ENCODE measurements at regions not wholly inside any gene's neighbourhood (a gene's known extent, or its start where the extent isn't known, plus 50 kb on each side); places are given as distances from the start of the nearest gene placed in this dataset.

DNA sequence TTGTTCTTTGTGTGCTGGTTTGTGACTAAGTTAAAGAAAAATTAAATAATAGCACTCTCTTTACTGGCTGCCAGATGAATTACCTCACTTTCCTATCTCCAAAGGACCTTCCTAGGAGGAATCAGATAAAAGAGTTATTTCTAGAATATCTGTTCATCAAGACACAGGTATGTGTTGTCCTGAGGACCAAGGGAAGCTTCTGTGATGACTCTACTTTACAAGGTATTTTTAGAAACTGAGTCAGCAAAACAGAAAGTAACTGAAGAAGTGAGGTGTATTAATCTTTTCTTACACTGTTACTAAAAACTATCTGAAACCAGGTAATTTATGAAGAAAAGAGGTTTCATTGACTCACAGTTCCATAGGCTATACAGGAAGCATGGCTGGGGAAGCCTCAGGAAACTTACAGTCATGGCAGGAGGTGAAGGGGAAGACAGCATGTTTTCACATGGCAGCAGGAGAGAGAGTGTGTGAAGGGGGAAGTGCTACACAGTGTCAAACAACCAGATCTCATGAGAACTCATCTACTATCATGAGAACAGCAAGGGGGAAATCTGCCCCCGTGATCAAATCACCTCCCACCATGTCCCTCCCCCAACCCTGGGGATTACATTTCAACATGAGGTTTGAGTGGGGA is 189.2 kb upstream of the DMAC1 start:
- H3K27me3 ChIP-seq = no peaks in the 10 kb centered on the region
- no peak overlapping the region for H3K4me3 ChIP-seq
- H3K4me1 ChIP-seq = no peaks in the 10 kb centered on the region
- no peaks in the 10 kb centered on the region for H3K9me3 ChIP-seq
- DNase-seq = no peak
- no peak for TF ChIP-seq POLR2A (IDR thresholded peaks at IDR 0.05)
- TF ChIP-seq, protein P1, sequence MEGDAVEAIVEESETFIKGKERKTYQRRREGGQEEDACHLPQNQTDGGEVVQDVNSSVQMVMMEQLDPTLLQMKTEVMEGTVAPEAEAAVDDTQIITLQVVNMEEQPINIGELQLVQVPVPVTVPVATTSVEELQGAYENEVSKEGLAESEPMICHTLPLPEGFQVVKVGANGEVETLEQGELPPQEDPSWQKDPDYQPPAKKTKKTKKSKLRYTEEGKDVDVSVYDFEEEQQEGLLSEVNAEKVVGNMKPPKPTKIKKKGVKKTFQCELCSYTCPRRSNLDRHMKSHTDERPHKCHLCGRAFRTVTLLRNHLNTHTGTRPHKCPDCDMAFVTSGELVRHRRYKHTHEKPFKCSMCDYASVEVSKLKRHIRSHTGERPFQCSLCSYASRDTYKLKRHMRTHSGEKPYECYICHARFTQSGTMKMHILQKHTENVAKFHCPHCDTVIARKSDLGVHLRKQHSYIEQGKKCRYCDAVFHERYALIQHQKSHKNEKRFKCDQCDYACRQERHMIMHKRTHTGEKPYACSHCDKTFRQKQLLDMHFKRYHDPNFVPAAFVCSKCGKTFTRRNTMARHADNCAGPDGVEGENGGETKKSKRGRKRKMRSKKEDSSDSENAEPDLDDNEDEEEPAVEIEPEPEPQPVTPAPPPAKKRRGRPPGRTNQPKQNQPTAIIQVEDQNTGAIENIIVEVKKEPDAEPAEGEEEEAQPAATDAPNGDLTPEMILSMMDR (IDR thresholded peaks at IDR 0.05) = no peak
- 46 to 90% methylated on average over 1 of the region's 1 CpG for WGBS, 2 donors
- intact Hi-C loops (cut with DNase I) = no loop called here
- no peak overlapping the region for H3K27ac ChIP-seq
- no peaks in the 10 kb centered on the region for H3K36me3 ChIP-seq

DNA sequence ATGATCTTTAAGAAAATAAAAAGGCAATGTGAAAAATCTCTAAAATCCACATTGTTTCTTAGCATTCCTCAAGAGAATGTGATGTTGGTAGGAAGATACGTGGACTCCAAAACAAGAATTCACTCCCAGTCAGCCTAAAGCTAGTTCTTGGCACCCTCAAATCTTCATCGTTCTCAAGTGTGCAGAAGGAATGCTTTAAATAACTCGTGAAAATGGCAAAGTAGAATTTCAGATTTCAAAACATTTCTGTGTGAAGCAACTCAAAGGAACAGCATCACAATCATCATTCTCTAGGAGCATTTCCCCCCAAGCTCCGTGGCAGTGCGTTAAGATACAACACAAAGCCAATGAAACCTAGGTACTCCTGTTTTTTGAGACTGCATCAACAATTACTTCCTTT is 185.1 kb upstream of the DMAC1 start:
- TF ChIP-seq POLR2A (IDR thresholded peaks at IDR 0.05) = no peak
- TF ChIP-seq, protein P1 (IDR thresholded peaks at IDR 0.05) = no peak
- DNase-seq = no peak
- Histone ChIP-seq H3K4me1 (no peaks in the 10 kb centered on the region), H3K27ac (no peak overlapping the region), H3K27me3 (no peaks in the 10 kb centered on the region), H3K36me3 (no peaks in the 10 kb centered on the region), H3K4me3 (no peak overlapping the region), H3K9me3 (no peaks in the 10 kb centered on the region)
- intact Hi-C loops (cut with DNase I) = no loop called here
- WGBS, 2 donors = 71 to 86% methylated on average over 5 of the region's 5 CpGs

DNA sequence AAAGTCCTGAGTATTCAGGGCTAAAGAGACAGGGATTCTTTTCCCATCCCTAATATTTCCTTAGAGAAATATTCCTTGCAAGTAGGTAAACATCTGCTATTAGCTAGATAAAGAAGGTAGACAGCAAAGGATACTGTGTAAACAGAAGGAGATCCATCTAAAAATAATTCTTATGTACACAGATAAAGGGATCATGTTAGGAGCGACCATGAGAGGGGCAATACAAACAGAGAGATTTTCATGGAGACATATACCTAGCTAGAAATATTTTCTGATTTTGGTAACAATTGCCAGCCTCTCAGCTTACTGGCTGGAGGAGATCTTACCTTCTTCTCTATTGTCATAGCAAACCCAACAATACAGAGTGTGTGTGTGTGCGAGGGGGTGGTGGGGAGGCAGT is 184.6 kb upstream of the DMAC1 start:
- H3K9me3 ChIP-seq = no peaks in the 10 kb centered on the region
- H3K27ac ChIP-seq = no peak overlapping the region
- H3K4me1 ChIP-seq = no peaks in the 10 kb centered on the region
- H3K4me3 ChIP-seq = no peak overlapping the region
- no peak for DNase-seq
- no peak for TF ChIP-seq POLR2A (IDR thresholded peaks at IDR 0.05)
- H3K36me3 ChIP-seq = no peaks in the 10 kb centered on the region
- whole genome bisulfite sequencing, 2 donors = 34 to 51% methylated on average over 2 of the region's 2 CpGs
- H3K27me3 ChIP-seq = no peaks in the 10 kb centered on the region
- intact Hi-C loops (cut with DNase I) = no loop called here

DNA sequence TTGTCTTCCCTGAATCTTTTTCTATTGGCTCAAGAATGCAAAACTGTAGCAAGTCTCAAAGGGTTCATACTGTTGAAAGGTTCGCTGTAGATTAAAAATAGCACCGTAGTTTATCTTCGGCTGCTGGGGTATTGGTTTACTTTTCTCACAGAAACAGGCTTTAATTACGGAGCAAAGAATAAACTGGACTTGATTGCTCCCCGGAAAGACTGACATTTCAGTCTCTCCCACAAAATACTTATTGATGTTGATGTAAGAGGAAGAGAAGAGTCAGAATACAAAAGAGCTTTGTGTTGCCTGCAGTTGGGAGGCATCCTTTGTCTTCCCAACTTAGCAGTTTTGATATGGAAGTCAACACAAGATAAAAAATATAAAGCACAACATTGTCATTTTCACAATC is 183.9 kb upstream of the DMAC1 start:
- WGBS, 2 donors = 62 to 63% methylated on average over 5 of the region's 5 CpGs
- no peak for TF ChIP-seq POLR2A (IDR thresholded peaks at IDR 0.05)

DNA sequence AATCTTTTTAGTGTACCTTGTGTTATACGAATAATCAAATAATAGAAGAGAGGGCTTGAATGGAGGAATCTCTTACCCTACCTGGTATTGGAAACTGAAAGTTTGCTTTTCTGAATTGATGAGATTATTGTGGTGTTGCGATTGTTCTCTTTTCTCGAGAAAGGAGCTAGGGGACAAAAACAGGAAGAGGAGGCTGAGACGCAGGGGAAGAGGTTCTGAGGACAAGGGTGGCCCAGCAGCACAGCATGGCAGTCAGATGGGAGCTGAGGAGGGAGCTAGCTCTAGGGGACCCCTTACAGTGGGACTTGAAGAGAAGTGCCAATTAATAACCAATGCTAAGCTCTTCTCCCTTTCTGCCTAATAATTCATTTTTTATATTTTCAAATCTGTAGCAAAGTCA is 183.3 kb upstream of the DMAC1 start:
- H3K27ac ChIP-seq = no peak overlapping the region
- no peaks in the 10 kb centered on the region for H3K9me3 ChIP-seq
- no peaks in the 10 kb centered on the region for H3K36me3 ChIP-seq
- no peak overlapping the region for H3K4me3 ChIP-seq
- H3K4me1 ChIP-seq = no peaks in the 10 kb centered on the region
- intact Hi-C loops (cut with DNase I) = no loop called here
- no peaks in the 10 kb centered on the region for H3K27me3 ChIP-seq
- WGBS, 2 donors = 69% methylated on average over 4 of the region's 4 CpGs
- DNase-seq = no peak
- TF ChIP-seq POLR2A (IDR thresholded peaks at IDR 0.05) = no peak
- TF ChIP-seq, protein P1 (IDR thresholded peaks at IDR 0.05) = no peak

More for the DNA sequence above, 183.9 kb upstream of the DMAC1 start:
- H3K4me1 ChIP-seq = no peaks in the 10 kb centered on the region
- no peak overlapping the region for H3K27ac ChIP-seq
- DNase-seq = no peak
- intact Hi-C loops (cut with DNase I) = no loop called here
- H3K27me3 ChIP-seq = no peaks in the 10 kb centered on the region
- H3K36me3 ChIP-seq = no peaks in the 10 kb centered on the region
- no peak overlapping the region for H3K4me3 ChIP-seq
- H3K9me3 ChIP-seq = no peaks in the 10 kb centered on the region

DNA sequence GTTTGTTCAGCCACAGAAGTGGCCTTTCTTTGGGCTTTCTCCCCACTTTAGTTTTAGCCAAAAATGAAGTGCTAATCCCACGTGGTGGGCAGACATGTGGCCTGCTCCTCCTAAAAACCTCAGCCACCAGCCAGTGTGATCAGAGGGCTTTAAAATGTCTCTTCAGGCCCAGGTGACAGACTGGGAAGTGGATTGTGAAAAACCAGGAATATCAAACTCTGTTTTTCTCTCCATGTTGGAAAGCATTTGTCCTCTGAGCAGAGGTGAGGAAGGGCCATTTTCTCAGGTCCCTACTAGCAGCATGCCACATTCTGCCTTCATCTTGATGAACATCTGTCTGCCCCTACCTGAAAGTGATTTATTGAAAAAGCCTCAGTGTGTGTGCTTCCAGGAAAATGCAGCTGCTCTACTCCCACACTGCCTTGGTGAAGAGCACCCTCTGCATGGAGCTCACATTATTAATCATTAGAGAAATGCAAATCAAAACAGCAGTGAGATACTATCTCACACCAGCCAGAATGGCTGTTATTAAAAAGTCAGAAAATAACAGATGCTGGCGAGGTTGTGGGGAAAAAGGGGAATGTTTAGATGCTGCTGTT is 181.2 kb upstream of the DMAC1 start:
- 61 to 78% methylated on average over 2 of the region's 2 CpGs for whole genome bisulfite sequencing, 2 donors
- H3K36me3 ChIP-seq = no peaks in the 10 kb centered on the region
- no peak for DNase-seq
- intact Hi-C loops (cut with DNase I) = no loop called here
- no peak overlapping the region for H3K4me3 ChIP-seq
- H3K4me1 ChIP-seq = no peaks in the 10 kb centered on the region
- H3K27ac ChIP-seq = no peak overlapping the region
- TF ChIP-seq POLR2A (IDR thresholded peaks at IDR 0.05) = no peak
- H3K27me3 ChIP-seq = no peaks in the 10 kb centered on the region
- H3K9me3 ChIP-seq = no peaks in the 10 kb centered on the region
